T1000 (cell line): ENCODE measurements at regions not wholly inside any gene's neighbourhood (a gene's known extent, or its start where the extent isn't known, plus 50 kb on each side); places are given as distances from the start of the nearest gene placed in this dataset.
A peak's percentile ranks its signal among the peaks of the same experiment; 100 is the strongest.

Experiments used
- DNase-seq: peaks from one replicate; lab custom pipeline; 2025; ENCODE audit warnings: mixed read lengths; lab: John Stamatoyannopoulos, UW

- no peak for DNase-seq
Measured at GRCh38 chr2:219769090-219769910, 141.9 kb downstream of the SLC4A3 start.

DNA sequence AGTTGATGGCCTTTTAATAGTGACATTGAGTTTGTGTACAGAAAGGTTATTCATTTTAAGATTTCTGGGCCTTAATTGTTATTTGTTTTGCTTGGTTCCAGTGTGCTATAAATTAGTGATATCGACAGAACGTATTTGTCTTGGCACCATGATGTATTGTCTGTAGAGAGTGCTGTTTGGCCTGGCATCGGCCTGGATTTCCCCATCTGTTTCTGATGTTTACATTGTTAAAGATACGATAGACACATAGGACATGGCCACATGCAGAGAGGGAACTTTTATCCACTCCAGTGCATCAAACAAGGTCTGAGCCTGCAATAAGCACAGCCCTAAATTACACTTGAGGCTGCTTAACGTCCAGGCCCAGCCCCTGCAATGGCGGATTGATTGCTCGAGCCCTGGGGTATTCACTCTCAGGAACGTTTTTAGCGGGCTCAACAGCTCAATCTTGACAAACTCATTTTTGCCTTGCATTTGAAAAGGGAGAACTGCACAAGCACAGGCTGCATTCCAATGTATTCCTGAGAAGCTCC, 144.7 kb downstream of the SLC4A3 start:
- DNase-seq, result no peak

DNA sequence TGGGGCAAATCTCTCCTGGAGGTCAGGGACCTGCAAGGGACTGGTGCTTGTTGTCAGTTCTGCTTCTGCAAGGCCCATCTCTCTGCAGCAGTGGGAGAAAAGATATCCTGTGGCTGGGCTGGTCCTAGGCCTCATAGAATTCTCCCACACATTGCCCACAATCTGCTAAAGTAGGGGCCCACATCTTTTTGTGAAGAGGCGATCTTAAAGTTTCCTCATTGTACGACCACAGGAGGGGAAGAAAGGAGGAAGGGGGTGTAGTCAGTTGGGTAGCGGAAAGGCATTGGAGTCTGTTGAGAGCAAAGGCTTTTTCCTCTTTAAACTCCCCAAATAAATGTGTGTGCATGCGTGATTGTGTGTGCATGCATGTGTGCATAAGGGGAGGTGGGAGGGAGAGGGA, 145.3 kb downstream of the SLC4A3 start:
- no peak for DNase-seq

DNA sequence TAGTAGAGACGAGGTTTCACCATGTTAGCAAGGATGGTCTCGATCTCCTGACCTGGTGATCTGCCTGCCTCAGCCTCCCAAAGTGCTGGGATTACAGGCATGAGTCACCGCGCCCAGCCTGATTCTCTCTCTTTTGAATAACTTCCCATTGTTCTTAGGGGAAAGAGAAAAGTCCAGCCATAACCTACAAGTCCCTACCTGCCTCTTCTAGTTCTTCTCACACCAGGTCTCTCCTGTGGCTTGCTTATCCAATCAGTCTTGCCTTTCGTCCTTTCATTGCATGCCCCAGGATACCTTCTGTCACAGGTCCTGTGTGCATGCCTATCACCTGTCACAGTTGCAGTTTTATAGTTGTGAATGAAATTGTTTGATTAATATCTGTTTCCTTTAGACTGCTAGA, 148.1 kb downstream of the SLC4A3 start:
- DNase-seq, result no peak

DNA sequence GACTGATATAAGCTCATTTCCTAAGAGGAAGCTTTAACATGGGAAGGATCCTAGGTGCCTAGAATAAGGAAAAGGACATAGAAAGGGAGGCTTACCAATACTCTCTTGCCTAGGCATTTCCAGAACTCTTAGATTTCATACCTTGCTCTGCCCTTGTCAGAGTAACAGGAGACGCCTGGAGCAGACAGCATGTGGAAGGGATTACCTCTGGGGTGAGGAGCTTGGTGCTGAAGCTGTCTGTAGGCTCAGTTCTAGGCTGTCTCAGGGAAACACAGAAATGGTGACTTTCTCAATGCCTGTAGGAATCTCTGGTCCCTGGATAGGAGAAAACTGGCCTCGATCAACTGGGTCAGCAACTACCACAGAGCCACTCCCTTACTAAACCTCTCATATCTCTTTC, 150.0 kb downstream of the SLC4A3 start:
- DNase-seq, result no peak

- no peak for DNase-seq
Measured at GRCh38 chr2:219778189-219778588, 150.8 kb downstream of the SLC4A3 start.

DNA sequence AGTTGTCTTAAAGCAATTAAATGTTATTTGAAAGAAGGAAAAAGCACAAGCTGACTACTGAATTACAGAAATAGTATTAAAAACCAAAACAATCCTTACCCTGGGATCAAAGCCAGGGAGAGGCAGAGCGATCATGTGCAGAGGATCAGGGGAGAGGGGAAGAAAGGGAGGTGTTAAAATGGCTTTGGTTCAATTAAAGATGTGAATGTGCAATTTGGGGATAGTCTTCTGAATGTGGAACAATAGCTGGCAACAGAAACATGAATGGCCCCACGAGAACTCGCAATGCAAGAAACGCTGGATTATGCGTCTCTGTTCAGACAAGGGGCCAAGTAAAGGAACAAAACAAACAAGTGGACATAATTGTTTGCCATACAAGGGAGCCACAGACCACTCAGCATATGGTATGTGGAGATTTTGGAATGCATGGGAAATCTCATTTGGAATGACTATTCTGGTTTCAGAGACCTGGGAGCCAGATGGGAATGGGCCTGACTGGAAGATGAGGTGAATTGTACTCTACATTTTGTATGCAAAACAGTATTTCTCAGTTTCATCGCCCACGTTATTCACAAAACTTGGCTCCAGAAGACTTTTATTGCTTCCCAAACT, 155.4 kb downstream of the SLC4A3 start:
- DNase-seq, result no peak

- no peak for DNase-seq
Measured at GRCh38 chr2:219783359-219783975, 156.0 kb downstream of the SLC4A3 start.

- DNase-seq, result no peak
Measured at GRCh38 chr2:219784178-219784577, 156.7 kb downstream of the SLC4A3 start.

GRCh38 chr2:219789476-219789875, 162.0 kb downstream of the SLC4A3 start:
- no peak for DNase-seq

DNA sequence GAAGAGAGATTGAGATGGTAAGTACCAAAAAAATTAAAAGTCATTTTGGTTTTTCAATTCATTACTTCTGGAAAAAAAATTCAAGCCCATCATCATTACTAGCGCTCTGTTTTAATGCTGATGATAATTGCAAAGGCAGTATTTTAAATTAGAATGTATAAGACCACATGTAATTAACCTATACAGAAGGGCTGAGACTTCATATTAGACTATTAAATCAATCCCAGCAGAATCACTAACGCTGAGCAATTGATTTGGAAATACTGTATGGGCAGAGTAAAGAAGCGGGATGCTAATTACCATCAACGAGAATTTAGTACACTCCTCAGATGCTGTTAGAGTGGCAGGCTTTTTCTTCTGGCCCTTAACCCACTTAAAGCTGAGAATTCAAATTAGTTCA, 165.0 kb downstream of the SLC4A3 start:
- DNase-seq, result no peak

- peak; percentile 28 for DNase-seq
Measured at GRCh38 chr2:219798430-219798829, 171.0 kb downstream of the SLC4A3 start.

- no peak for DNase-seq
Measured at GRCh38 chr2:219803294-219803693, 175.9 kb downstream of the SLC4A3 start.

DNA sequence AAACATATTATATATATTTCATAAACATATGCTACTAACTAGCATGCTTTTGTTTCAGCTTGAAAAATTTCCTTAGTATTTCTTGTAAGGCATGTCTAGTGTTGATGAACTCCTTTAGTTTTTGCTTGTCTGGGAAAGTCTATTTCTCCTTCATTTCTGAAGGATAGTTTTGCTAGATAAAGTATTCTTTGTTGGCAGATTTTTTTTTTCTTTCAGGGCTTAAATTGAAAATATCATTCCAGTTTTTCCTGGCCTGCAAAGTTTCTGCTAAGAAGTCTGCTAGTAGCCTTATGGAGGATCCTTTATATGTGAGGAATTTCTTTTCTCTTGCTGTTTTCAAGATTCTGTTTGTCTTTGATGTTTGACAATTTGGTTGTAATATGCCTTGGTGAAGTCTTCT, 183.5 kb downstream of the SLC4A3 start:
- DNase-seq, result no peak

- no peak for DNase-seq
Measured at GRCh38 chr2:219812672-219813071, 185.2 kb downstream of the SLC4A3 start.

GRCh38 chr2:219820767-219821166, 193.3 kb downstream of the SLC4A3 start:
- no peak for DNase-seq

GRCh38 chr2:219823574-219823973, 196.1 kb downstream of the SLC4A3 start:
- no peak for DNase-seq

- no peak for DNase-seq
Measured at GRCh38 chr2:219824996-219825395, 197.6 kb downstream of the SLC4A3 start.

DNA sequence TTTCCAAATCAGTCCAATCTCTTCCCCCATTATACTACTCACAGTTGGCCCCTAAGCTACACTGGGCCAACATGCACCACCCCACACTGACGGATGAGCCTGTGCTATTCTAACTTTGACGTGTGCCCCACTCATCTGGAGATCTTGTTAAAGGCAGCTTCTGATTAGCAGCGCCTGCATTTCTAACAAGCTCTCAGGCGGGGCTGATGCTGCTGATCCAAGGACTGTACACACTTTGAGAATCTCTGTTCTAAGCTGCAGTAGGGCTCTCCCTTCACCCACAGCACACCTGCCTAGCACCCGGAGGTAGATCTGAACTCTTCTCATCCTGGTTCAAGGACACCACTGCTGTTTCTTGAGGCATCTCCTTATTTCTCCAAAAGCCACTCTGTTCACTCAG, 200.7 kb downstream of the SLC4A3 start:
- no peak for DNase-seq

GRCh38 chr2:219829667-219830352, 202.4 kb downstream of the SLC4A3 start:
- no peak for DNase-seq

- no peak for DNase-seq
Measured at GRCh38 chr2:219830353-219830738, 202.9 kb downstream of the SLC4A3 start.

- DNase-seq, result no peak
Measured at GRCh38 chr2:219831957-219832356, 204.5 kb downstream of the SLC4A3 start.
